ENCODE measurements at regions not wholly inside any gene's neighbourhood (a gene's known extent, or its start where the extent isn't known, plus 50 kb on each side); places are given as distances from the start of the nearest gene placed in this dataset.

DNA sequence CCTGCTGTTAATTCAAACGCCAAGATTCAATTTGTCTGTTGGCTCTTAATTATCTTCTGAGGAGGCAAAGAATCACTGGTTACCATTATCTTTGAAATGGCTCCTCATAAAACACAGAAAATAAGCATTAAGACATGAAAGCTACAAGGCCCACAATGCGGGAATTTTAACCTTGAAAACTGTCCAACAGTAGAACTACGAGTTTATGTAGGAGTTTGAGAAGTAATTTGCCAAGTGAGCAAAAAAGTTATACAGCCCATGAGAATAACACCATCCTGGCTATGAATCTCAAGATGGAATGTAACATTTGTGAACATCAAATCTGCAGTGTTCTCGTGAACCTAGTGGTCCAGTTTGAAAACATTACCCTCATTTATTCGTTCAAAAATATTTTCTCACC, 172.5 kb downstream of the ALDH1A2 start:
- 100% methylated on average over 2 of the region's 5 CpGs for WGBS (ENCODE audit: insufficient coverage)
- H3K4me3 ChIP-seq (replicated peaks in 1 of 3; ENCODE audit: low read depth in 2 of 3, low read length in 3 of 3): no peak overlapping the region
- H3K9me3 ChIP-seq (replicated peaks in 1 of 2; ENCODE audit: control insufficient read depth in 1 of 2, insufficient read depth in 1 of 2, low read length in 2 of 2): no peaks in the 10 kb centered on the region
- Mint-ChIP-seq H3K27ac (no peak overlapping the region), H3K27me3 (ENCODE audit: low read depth in 3 of 3) (peaks cover 0 to 3% (median 1%) of the 10 kb centered on the region in 3 donors), H3K4me3 (no peak overlapping the region), H3K36me3 (no peaks in the 10 kb centered on the region), H3K9me3 (peaks cover 0 to 5% (median 0%) of the 10 kb centered on the region in 7 donors), H3K4me1 (no peaks in the 10 kb centered on the region)
- no peaks in the 10 kb centered on the region for H3K36me3 ChIP-seq (replicated peaks in 1 of 2; ENCODE audit: control insufficient read depth in 1 of 2, insufficient read depth in 2 of 2, low read length in 2 of 2)
- H3K27ac ChIP-seq (ENCODE audit: low read depth in 1 of 2, low read length in 2 of 2): no peak overlapping the region
- H2AFZ ChIP-seq (ENCODE audit: insufficient read depth, low read depth, low read length, poor library complexity, severe bottlenecking): no peak overlapping the region
- no peak for DNase-seq
- H3K4me1 ChIP-seq (ENCODE audit: control insufficient read depth in 1 of 2, insufficient read depth in 2 of 2, low read length in 2 of 2): no peaks in the 10 kb centered on the region
- no peak overlapping the region for H3K4me2 ChIP-seq (replicated peaks; ENCODE audit: extremely low read depth, low read length, poor library complexity, severe bottlenecking)
- no peaks in the 10 kb centered on the region for H3K79me2 ChIP-seq (ENCODE audit: insufficient read depth, low read length)
- no peaks in the 10 kb centered on the region for H3K27me3 ChIP-seq (ENCODE audit: control insufficient read depth in 2 of 2, insufficient read depth in 2 of 2, low read length in 2 of 2)
- intact Hi-C loops (cut with micrococcal nuclease): no loop called here
- no peak for TF ChIP-seq CTCF (IDR thresholded peaks at IDR 0.05)
- H3K9ac ChIP-seq (ENCODE audit: insufficient read depth, low read length, poor library complexity, severe bottlenecking): no peak overlapping the region
- H4K20me1 ChIP-seq (ENCODE audit: insufficient read depth, low read length): no peaks in the 10 kb centered on the region

DNA sequence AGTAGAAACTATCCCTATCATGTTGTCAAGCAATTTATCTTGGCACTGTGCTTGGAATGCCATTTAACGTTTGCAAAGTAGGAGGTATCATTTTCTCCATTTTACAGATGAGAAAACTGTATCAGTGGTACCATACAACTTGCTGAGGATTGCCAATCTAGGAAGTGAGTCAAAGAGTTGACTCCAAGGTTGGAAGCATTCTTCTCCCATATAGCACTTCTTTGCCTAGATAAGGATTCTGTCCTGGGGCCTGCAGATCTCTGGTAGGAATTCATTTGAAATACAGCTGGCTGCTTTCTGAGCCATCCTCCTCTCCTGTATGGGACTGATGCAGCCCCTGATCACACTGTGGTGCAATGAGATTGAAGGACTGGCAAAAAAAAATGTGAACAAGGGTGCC, 170.2 kb downstream of the ALDH1A2 start:
- intact Hi-C loops (cut with micrococcal nuclease): no loop called here
- no peak for TF ChIP-seq CTCF (IDR thresholded peaks at IDR 0.05)
- Mint-ChIP-seq H3K27ac (no peak overlapping the region), H3K36me3 (no peaks in the 10 kb centered on the region), H3K9me3 (peaks cover 0 to 3% (median 1%) of the 10 kb centered on the region in 7 donors), H3K27me3 (ENCODE audit: low read depth in 3 of 3) (peaks cover 0 to 3% (median 1%) of the 10 kb centered on the region in 3 donors), H3K4me1 (no peaks in the 10 kb centered on the region), H3K4me3 (no peak overlapping the region)
- no peak overlapping the region for H3K27ac ChIP-seq (ENCODE audit: low read depth in 1 of 2, low read length in 2 of 2)
- H3K4me3 ChIP-seq (replicated peaks in 1 of 3; ENCODE audit: low read depth in 2 of 3, low read length in 3 of 3): no peak overlapping the region
- no peaks in the 10 kb centered on the region for H3K79me2 ChIP-seq (ENCODE audit: insufficient read depth, low read length)
- no peak overlapping the region for H3K4me2 ChIP-seq (replicated peaks; ENCODE audit: extremely low read depth, low read length, poor library complexity, severe bottlenecking)
- H3K9me3 ChIP-seq (replicated peaks in 1 of 2; ENCODE audit: control insufficient read depth in 1 of 2, insufficient read depth in 1 of 2, low read length in 2 of 2): no peaks in the 10 kb centered on the region
- no CpG with 5 or more reads among the region's 1 CpG for WGBS (ENCODE audit: insufficient coverage)
- no peaks in the 10 kb centered on the region for H3K27me3 ChIP-seq (ENCODE audit: control insufficient read depth in 2 of 2, insufficient read depth in 2 of 2, low read length in 2 of 2)
- H3K4me1 ChIP-seq (ENCODE audit: control insufficient read depth in 1 of 2, insufficient read depth in 2 of 2, low read length in 2 of 2): no peaks in the 10 kb centered on the region
- DNase-seq: no peak
- no peak overlapping the region for H3K9ac ChIP-seq (ENCODE audit: insufficient read depth, low read length, poor library complexity, severe bottlenecking)
- H2AFZ ChIP-seq (ENCODE audit: insufficient read depth, low read depth, low read length, poor library complexity, severe bottlenecking): no peak overlapping the region
- no peaks in the 10 kb centered on the region for H4K20me1 ChIP-seq (ENCODE audit: insufficient read depth, low read length)
- H3K36me3 ChIP-seq (replicated peaks in 1 of 2; ENCODE audit: control insufficient read depth in 1 of 2, insufficient read depth in 2 of 2, low read length in 2 of 2): no peaks in the 10 kb centered on the region
